GM18498 (cell line): ENCODE measurements at regions not wholly inside any gene's neighbourhood (a gene's known extent, or its start where the extent isn't known, plus 50 kb on each side); places are given as distances from the start of the nearest gene placed in this dataset.
"Not testable (repeated sequence)": the region's sequence is repeated elsewhere in the genome, so short reads cannot be mapped to it uniquely, and the experiment has no call there.

Experiments
- ATAC-seq: cut with Tn5 transposase; IDR thresholded peaks from one replicate; pipeline ENCODE4 v1.9.1; 2021; ENCODE audit warnings: mild to moderate bottlenecking, moderate library complexity; ENCODE audit not compliant: unreplicated experiment

- no peak for ATAC-seq
Observed at GRCh38 chrX:40530509-40530908, 50.3 kb upstream of the ATP6AP2 start.

DNA sequence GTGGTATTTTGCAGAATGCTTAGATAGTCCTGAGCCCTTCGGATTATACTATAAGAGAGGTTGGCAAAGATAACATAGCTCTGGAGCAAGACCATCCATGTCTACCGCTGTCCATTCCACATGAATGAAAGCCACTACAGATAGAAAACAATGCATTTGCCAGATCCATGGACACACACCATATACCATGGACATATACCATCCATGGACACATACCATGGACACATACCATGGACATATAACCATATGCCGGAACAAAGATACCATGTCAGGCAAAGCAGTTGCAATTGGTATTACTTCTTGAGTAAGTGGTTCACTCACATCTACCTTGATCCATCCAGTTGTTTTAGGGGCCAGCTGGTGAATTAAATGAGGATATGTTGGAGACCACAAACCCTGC, 53.2 kb upstream of the ATP6AP2 start:
- no peak for ATAC-seq

GRCh38 chrX:40526412-40526811, 54.4 kb upstream of the ATP6AP2 start:
- no peak for ATAC-seq

DNA sequence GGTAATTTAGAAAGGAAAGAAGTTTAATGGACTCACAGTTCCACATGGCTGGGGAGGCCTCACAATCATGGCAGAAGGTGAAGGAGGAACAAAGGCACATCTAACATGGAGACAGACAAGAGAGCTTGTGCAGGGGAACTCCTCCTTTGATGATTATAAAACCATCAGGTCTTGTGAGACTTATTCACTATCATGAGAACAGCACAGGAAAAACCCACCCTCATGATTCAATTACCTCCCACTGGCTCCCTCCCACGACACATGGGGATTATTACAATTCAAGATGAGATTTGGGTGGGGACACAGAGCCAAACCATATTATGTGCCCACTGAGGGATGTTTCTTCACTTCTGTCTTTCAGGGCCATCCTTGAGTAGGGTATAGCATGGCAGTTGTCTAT, 54.9 kb upstream of the ATP6AP2 start:
- ATAC-seq: not testable (repeated sequence)

DNA sequence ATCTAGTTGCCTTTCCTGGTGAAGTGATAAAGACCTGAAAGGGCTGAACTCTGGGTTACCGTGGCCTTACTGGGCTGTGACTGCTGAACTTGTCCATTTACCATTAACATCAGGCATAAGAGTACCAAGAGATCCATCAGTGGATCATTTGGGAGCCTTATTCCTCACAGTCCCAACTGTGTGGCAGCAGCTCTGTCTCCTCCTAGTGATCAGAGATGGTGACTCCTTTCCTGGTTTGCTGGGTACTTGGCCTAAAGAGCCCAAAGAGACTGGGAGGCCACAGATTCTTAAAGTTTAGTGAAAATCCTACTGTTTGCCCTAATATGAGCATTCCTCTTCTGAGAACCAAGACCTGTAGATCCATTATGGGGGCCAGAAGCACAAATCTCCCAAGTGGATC, 56.3 kb upstream of the ATP6AP2 start:
- ATAC-seq: no peak

DNA sequence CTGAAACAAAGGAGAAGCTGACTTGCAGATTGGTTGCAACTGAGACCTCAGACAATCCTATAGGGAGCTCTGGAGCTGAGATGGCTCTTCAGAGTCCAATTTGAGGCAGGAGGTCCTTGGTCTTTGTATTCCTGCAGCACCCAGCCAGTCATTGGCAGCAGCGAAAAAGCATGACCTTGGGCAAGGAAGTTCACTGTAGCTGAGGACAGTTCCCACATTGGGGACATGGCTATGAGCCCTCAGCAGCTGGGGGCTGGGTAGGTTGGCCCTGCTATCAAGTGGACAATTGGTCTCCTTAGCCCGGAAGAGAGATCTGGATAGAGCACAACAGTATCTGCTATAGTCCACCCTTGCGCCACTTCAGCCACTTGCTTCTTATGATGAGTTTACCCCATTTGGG, 56.9 kb upstream of the ATP6AP2 start:
- ATAC-seq: no peak

DNA sequence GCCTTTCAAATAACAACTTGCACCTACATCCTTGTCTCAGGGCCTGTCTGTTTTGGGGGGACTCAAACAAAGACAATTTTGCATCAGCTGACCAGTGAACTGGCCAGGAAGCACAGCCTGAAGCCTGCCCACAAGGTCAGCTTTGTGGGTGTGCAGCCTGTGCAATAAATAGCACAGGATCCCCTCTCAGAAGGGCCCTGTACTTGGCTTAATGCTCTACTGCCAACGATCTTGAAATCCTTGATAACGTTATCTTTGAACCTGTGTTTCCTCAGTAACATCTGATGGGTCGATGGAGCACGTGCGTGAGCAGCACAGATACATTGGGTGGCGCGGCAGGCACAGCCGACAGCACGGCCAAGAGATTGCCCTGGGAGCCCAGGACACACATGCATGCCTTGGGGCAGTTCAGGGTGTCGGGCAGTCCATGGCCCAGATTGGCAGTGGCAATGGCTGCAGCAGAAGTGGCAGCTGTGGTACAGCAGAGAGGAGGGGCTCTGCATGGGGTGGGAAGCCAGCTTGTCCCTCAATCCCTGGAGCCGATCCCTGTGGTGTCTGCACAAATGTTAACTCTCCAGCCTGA, 58.8 kb upstream of the ATP6AP2 start:
- no peak for ATAC-seq

DNA sequence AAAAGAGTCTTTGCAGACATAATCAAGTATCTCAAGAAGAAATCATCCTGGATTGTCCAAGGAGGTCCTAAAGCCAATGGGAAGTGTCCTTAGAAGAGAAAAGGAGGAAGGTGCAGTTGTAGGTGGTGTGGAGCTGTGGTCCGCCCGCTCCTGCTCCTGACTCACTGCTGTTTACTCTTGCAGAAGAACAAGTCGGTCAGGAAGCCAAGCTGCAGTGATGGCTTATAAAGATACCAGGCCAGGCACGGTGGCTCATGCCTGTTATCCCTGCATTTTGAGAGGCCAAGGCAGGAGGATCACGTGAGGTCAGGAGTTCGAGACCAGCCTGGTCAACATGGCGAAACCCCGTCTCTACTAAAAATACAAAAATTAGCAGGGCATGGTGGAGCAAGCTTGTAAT, 66.4 kb upstream of the ATP6AP2 start:
- no peak for ATAC-seq

GRCh38 chrX:40513835-40514234, 66.9 kb upstream of the ATP6AP2 start:
- ATAC-seq: no peak

DNA sequence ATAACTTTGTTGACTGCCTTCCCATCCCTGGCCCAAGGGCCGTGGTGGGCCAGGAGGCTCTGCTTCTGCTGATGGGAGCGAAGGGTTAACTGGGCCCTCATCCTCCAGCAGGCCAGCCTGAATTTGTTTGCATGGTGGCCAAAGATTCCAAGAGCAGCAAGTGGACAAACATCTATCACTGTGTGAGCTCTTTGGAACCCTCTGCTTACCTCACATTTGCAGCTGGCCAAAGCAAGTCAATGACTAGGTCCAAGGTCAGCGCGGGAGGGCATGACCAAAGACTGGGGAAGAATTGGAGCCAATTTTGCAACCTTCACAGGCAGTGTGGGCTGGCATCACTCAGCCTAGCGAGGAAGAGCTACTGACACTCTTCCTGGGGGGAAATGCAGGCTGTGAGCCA, 67.8 kb upstream of the ATP6AP2 start:
- no peak for ATAC-seq

- ATAC-seq: no peak
Observed at GRCh38 chrX:40511258-40511657, 69.5 kb upstream of the ATP6AP2 start.

- ATAC-seq: no peak
Observed at GRCh38 chrX:40508560-40508959, 72.2 kb upstream of the ATP6AP2 start.

- ATAC-seq: no peak
Observed at GRCh38 chrX:40506201-40506985, 74.4 kb upstream of the ATP6AP2 start.

DNA sequence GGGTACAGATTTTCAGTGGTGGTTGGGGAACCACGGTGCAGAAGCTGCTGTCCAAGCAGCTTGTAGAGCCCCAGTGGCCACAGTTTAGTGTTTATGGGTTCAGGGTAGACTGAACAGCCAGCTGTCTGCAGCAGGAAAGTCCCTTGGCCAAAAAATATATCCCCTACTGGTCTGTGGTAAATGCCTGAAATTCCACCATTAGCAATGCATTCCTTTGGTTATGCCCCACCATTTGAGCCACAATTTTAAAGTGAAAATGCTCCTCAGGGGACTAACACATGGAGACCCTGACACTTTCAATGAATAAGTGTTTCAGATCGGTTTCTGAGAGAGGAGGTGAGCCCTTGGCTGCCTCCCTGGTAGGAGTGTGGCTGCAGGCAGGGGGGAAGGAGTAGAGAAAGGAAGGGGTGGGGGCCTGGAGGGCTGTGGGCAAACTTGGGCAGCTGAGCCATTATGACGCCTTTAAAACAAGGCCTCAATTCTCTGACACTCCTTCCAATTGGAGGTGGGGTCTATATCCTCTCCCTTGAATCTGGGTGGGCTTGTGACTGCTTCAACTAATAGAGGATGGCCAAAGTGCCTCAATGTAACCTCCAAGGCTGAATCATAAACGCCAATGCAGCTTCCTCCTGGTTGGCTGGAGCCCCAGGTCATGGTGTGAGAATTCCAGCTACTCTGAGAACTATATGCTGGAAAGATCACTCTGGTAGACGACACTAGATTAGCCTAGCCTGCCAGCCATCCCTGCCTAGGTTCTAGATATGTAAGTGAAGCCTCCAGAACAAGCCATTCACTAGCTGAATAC, 75.8 kb upstream of the ATP6AP2 start:
- ATAC-seq: no peak

DNA sequence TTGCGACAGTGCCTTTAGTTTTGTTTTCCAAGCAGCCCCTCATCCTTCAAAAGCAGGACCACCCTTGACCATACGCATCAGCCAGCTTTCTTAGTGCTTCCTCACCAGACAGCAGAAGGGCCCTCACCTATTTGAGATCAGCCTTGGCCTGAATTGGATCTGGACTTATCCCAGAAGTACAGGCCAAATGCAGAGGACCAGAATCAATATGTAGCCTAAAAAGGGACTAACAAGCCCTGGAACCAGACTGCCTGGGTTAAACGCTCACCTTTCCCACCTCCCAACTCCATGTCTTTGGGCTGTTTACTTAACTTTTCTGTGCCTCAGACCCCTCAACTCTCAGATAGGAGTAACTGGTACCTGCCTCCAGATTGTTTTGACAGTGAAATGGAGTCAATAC, 77.7 kb upstream of the ATP6AP2 start:
- no peak for ATAC-seq

DNA sequence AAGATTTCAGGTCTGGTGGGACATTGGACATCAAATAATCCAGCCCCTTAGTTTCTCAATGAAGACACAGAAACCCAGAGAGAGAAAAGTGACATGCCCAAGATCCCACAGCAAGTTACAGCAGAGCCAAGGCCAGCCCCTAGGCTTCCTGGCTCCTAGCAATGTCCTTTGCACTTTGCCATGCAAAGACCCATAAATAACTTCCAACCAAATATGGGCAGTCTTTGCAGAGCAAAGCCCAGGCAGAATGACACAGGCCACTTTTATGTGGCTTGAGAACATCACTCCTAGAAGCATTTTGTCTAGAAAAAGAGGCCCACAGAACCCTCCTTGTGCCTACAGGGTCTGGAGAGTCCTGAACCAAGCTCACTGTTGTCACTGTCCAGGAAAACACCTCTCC, 78.1 kb upstream of the ATP6AP2 start:
- no peak for ATAC-seq

- ATAC-seq: no peak
Observed at GRCh38 chrX:40501164-40501855, 79.5 kb upstream of the ATP6AP2 start.

DNA sequence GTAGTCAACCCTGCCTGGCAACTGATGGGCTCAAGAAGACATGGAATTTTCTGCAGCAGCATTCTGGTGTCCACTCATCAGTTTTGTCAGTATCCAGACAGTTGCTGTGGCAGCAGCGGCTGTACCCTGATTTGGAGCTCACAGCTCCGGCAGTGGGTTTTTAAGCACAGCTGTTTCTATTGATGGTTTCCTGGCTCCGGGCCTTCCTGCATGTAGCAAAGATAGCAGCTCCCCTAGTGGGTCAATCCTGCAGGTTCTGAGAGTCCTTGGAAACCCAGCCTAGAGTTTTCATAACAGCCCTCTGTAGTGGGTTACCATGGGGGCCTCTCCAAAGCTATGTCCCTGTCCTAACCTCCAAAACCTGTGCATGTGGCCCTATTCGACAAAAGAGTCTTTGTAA, 84.0 kb upstream of the ATP6AP2 start:
- ATAC-seq: no peak

DNA sequence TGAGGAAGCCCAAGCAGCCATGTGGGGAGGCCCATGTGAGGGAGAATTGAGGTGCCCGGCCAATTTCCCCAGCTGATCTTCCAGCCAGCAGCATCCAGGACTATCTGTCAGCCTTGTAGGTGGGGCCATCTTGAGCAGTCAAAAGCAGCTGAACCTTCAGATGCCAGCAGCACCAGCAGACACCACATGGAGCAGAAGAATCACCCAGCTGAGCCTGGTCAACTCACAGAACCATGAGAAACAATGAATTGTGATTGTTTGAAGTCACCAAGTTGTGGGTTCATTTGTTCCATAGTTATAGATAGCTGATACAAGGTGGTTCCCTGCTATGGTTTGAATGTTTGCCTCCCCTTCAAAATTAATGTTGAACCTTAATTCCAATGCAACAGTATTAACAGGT, 85.1 kb upstream of the ATP6AP2 start:
- ATAC-seq: no peak

DNA sequence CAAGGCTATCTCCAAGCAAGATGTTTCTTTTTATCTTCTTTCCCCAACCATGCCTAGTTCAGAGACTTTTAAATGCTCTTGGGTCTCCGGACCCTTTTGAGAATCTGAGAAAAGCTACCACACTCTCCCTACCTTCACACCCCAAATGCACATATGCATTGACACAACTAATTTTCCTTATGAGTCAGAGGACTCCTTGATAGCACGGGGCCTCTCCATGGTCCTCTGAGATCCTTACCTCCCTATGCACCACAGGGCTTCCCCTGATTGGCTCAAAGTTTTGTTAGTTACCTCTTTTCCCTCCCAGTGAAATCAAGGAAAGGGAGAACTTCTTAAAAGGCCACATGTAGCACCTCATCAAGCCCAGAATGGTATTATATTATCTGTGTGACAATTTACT, 86.8 kb upstream of the ATP6AP2 start:
- no peak for ATAC-seq

DNA sequence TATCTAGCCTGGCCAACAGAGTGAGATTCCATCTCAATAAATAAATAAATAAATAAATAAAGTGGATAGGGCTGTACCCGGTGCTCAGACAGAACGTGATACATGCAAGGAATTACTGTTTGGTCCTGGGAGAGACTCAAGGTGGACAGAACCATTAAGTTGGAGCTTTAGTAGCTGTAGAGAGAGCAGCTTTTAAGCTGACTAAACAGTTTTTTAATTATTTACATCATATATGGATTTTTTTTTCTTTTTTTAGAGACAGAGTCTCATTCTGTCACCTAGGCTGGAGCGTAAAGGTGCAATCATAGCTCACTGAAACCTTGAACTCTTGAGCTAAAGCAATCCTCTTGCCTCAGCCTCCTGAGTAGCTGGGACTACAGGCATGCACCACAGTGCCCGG, 92.5 kb upstream of the ATP6AP2 start:
- ATAC-seq: no peak
